ENCODE measurements at regions not wholly inside any gene's neighbourhood (a gene's known extent, or its start where the extent isn't known, plus 50 kb on each side); places are given as distances from the start of the nearest gene placed in this dataset.

DNA sequence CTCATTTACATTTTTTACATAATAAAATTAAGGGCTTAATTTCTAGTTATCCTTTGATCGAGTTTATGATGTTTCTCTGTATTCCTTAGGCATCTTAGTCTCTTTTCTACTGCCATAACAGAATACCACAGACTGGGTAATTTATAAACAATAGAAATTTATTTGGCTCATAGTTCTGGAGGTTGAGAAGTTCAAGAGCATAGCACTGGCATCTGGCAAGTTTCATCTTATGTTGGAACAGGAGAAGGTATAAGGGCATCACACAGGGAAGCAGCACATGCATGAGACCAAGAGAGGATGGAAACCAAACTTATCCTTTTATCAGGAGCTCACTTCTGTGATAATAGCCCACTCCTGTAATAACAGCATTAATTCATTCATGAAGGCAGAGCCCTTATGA is 284.9 kb upstream of the COX7C start:
- Histone ChIP-seq H3K56ac (replicated peaks; ENCODE audit: insufficient read length, low read depth, low read length) (no peak overlapping the region), H3K79me2 (ENCODE audit: control insufficient read depth in 1 of 2, insufficient read depth in 2 of 2, low read length in 2 of 2) (no peaks in the 10 kb centered on the region), H3K14ac (ENCODE audit: insufficient read length) (no peak overlapping the region), H2BK15ac (ENCODE audit: low read length) (no peak overlapping the region), H3K27ac (ENCODE audit: low read depth, low read length) (no peak overlapping the region), H3K4ac (replicated peaks; ENCODE audit: insufficient read length, low read depth, low read length) (no peak overlapping the region), H2BK5ac (ENCODE audit: low read depth, low read length) (no peak overlapping the region), H3K9me3 (ENCODE audit: insufficient read depth in 2 of 2, low read depth in 1 of 2, low read length in 1 of 2) (no peaks in the 10 kb centered on the region), H4K20me1 (replicated peaks in 1 of 2; ENCODE audit: control insufficient read depth in 1 of 2, insufficient read depth in 2 of 2, low read length in 2 of 2) (no peaks in the 10 kb centered on the region), H4K91ac (replicated peaks; ENCODE audit: insufficient read length, low read length) (no peak overlapping the region), H4K5ac (ENCODE audit: insufficient read length, low read depth, low read length) (no peak overlapping the region), H2BK20ac (ENCODE audit: low read length) (no peak overlapping the region), H3K18ac (ENCODE audit: extremely low read depth, low read length) (no peak overlapping the region), H3K27me3 (replicated peaks in 1 of 4; ENCODE audit: control insufficient read depth in 3 of 4, extremely low read depth in 1 of 4, insufficient read depth in 3 of 4, low read length in 3 of 4) (no peaks in the 10 kb centered on the region), H4K8ac (ENCODE audit: extremely low read depth, insufficient read depth, low read length) (no peak overlapping the region), H2AFZ (ENCODE audit: low read length) (no peak overlapping the region), H3K79me1 (ENCODE audit: low read depth, low read length) (no peaks in the 10 kb centered on the region), H3K4me2 (ENCODE audit: insufficient read depth in 1 of 2, low read depth in 2 of 2, low read length in 2 of 2) (no peak overlapping the region), H3K9ac (replicated peaks in 1 of 4; ENCODE audit: extremely low read depth in 1 of 4, low read depth in 3 of 4, low read length in 3 of 4) (no peak overlapping the region), H2AK5ac (ENCODE audit: low read depth, low read length) (no peak overlapping the region), H3K4me3 (ENCODE audit: extremely low read depth in 1 of 4, insufficient read depth in 2 of 4, low read depth in 3 of 4, low read length in 4 of 4) (no peak overlapping the region), H2BK12ac (ENCODE audit: low read depth, low read length) (no peak overlapping the region), H3K4me1 (replicated peaks in 1 of 4; ENCODE audit: control insufficient read depth in 3 of 4, insufficient read depth in 4 of 4, low read length in 3 of 4) (no peaks in the 10 kb centered on the region), H3K23me2 (ENCODE audit: low read depth, low read length) (no peaks in the 10 kb centered on the region), H2BK120ac (replicated peaks; ENCODE audit: low read depth, low read length) (no peak overlapping the region), H3K23ac (ENCODE audit: insufficient read length) (no peak overlapping the region), H3K36me3 (ENCODE audit: control insufficient read depth in 2 of 4, insufficient read depth in 4 of 4, low read length in 3 of 4) (no peaks in the 10 kb centered on the region; a peak in 1 of 8 replicates)
- no peak for DNase-seq (ENCODE audit: low read depth in 1 of 2, low spot score in 2 of 2)
- ChIA-PET POLR2A (ENCODE audit: partially characterized antibody) (no interaction called here), CTCF (ENCODE audit: partially characterized antibody) (no interaction called here)
- TF ChIP-seq KDM5A (IDR thresholded peaks at IDR 0.05; ENCODE audit: low read length) (no peak), SP1 (IDR thresholded peaks at IDR 0.05; ENCODE audit: low read depth, low read length) (no peak), HDAC6 (IDR thresholded peaks at IDR 0.05; ENCODE audit: low read depth, low read length) (no peak), CHD2 (IDR thresholded peaks at IDR 0.05; ENCODE audit: low read length) (no peak), CHD1 (IDR thresholded peaks at IDR 0.05; ENCODE audit: low read depth, low read length) (no peak), SIX5 (IDR thresholded peaks at IDR 0.05; ENCODE audit: low read depth, low read length) (no peak), TAF1 (IDR thresholded peaks at IDR 0.05; ENCODE audit: low read depth, low read length) (no peak)
- TF ChIP-seq, protein P1, sequence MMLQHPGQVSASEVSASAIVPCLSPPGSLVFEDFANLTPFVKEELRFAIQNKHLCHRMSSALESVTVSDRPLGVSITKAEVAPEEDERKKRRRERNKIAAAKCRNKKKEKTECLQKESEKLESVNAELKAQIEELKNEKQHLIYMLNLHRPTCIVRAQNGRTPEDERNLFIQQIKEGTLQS (IDR thresholded peaks at IDR 0.05; ENCODE audit: insufficient read depth, low read depth, low read length): no peak
- TF ChIP-seq, protein P2, sequence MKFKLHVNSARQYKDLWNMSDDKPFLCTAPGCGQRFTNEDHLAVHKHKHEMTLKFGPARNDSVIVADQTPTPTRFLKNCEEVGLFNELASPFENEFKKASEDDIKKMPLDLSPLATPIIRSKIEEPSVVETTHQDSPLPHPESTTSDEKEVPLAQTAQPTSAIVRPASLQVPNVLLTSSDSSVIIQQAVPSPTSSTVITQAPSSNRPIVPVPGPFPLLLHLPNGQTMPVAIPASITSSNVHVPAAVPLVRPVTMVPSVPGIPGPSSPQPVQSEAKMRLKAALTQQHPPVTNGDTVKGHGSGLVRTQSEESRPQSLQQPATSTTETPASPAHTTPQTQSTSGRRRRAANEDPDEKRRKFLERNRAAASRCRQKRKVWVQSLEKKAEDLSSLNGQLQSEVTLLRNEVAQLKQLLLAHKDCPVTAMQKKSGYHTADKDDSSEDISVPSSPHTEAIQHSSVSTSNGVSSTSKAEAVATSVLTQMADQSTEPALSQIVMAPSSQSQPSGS (IDR thresholded peaks at IDR 0.05; ENCODE audit: low read length): no peak
- TF ChIP-seq, protein P3, sequence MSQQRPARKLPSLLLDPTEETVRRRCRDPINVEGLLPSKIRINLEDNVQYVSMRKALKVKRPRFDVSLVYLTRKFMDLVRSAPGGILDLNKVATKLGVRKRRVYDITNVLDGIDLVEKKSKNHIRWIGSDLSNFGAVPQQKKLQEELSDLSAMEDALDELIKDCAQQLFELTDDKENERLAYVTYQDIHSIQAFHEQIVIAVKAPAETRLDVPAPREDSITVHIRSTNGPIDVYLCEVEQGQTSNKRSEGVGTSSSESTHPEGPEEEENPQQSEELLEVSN (IDR thresholded peaks at IDR 0.05): no peak
- FAIRE-seq: no peak
- 94% methylated on average over 1 of the region's 1 CpG; no CpG with 5 or more reads in 1 of the 2 experiments for WGBS, 2 experiments (ENCODE audit: extremely low coverage in 1 of 2, insufficient coverage in 1 of 2, insufficient read length in 1 of 2, insufficient replicate concordance in 2 of 2, low coverage in 1 of 2, low lambda C conversion rate in 2 of 2, missing lambda C conversion rate in 1 of 2)

Data from H1 (cell line).